T-helper 2 cell treated with Interferon-gamma antibody and Interleukin-4, amounts not matched to agents 5 μg/mL and 100 μg/mL, for 36 hours (primary cell): ENCODE measurements at regions not wholly inside any gene's neighbourhood (a gene's known extent, or its start where the extent isn't known, plus 50 kb on each side); places are given as distances from the start of the nearest gene placed in this dataset.

Source experiments
- DNase-seq: peaks from one replicate; pipeline ENCODE4 v3.0.0; 2021; ENCODE audit warnings: low spot score
- H3K27ac Mint-ChIP-seq: one replicate; pipeline ENCODE4 v1.8.0; 2021; ENCODE audit warnings: mild to moderate bottlenecking, mixed read lengths
- H3K27me3 Mint-ChIP-seq: one replicate; pipeline ENCODE4 v1.8.0; 2021; ENCODE audit warnings: low read depth, mixed read lengths
- H3K36me3 Mint-ChIP-seq: one replicate; pipeline ENCODE4 v1.8.0; 2021; ENCODE audit warnings: low read depth, mixed read lengths
- H3K4me1 Mint-ChIP-seq: one replicate; pipeline ENCODE4 v1.8.0; 2021; ENCODE audit warnings: low read depth, mixed read lengths
- H3K4me3 Mint-ChIP-seq: one replicate; pipeline ENCODE4 v1.8.0; 2022; ENCODE audit warnings: mild to moderate bottlenecking, moderate library complexity, mixed read lengths
- H3K9me3 Mint-ChIP-seq: one replicate; pipeline ENCODE4 v1.8.0; 2021; ENCODE audit warnings: mixed read lengths

GRCh38 chr5:35488055-35488454, 129.6 kb upstream of the SPEF2 start:
- no peak overlapping the region for H3K4me3 Mint-ChIP-seq
- H3K36me3 Mint-ChIP-seq: no peaks in the 10 kb centered on the region
- no peak for DNase-seq

GRCh38 chr5:35487233-35488025, 130.2 kb upstream of the SPEF2 start:
- Mint-ChIP-seq H3K27ac (no peak overlapping the region), H3K4me3 (no peak overlapping the region), H3K9me3 (no peaks in the 10 kb centered on the region), H3K4me1 (peaks cover 1% of the 10 kb centered on the region), H3K36me3 (no peaks in the 10 kb centered on the region), H3K27me3 (peaks cover 7% of the 10 kb centered on the region)
- no peak for DNase-seq

More at GRCh38 chr5:35488055-35488454, 129.6 kb upstream of the SPEF2 start:
- H3K27me3 Mint-ChIP-seq: peaks cover 7% of the 10 kb centered on the region
- H3K27ac Mint-ChIP-seq: no peak overlapping the region
- H3K9me3 Mint-ChIP-seq: no peaks in the 10 kb centered on the region
- H3K4me1 Mint-ChIP-seq: no peaks in the 10 kb centered on the region

- H3K27ac Mint-ChIP-seq: no peak overlapping the region
- H3K36me3 Mint-ChIP-seq: peaks cover under 1% of the 10 kb centered on the region
Measured at GRCh38 chr5:35485487-35485886, 132.2 kb upstream of the SPEF2 start.

GRCh38 chr5:35484241-35484640, 133.4 kb upstream of the SPEF2 start:
- Mint-ChIP-seq H3K27me3 (no peaks in the 10 kb centered on the region), H3K36me3 (peaks cover 8% of the 10 kb centered on the region), H3K27ac (no peak overlapping the region), H3K9me3 (peaks cover 14% of the 10 kb centered on the region), H3K4me1 (peaks cover 6% of the 10 kb centered on the region), H3K4me3 (no peak overlapping the region)
- DNase-seq: no peak

More at GRCh38 chr5:35485487-35485886, 132.2 kb upstream of the SPEF2 start:
- DNase-seq: no peak
- Mint-ChIP-seq H3K27me3 (peaks cover 2% of the 10 kb centered on the region), H3K4me1 (peaks cover 1% of the 10 kb centered on the region), H3K9me3 (peaks cover 5% of the 10 kb centered on the region), H3K4me3 (no peak overlapping the region)

- no peak overlapping the region for H3K4me3 Mint-ChIP-seq
- H3K27ac Mint-ChIP-seq: no peak overlapping the region
- H3K36me3 Mint-ChIP-seq: peaks cover 11% of the 10 kb centered on the region
- DNase-seq: no peak
- peaks cover 18% of the 10 kb centered on the region for H3K9me3 Mint-ChIP-seq
- peaks cover 9% of the 10 kb centered on the region for H3K4me1 Mint-ChIP-seq
- no peaks in the 10 kb centered on the region for H3K27me3 Mint-ChIP-seq
Measured at GRCh38 chr5:35483780-35484179, 133.9 kb upstream of the SPEF2 start.

GRCh38 chr5:35483191-35483590, 134.5 kb upstream of the SPEF2 start:
- Mint-ChIP-seq H3K9me3 (peaks cover 21% of the 10 kb centered on the region), H3K4me1 (peaks cover 9% of the 10 kb centered on the region), H3K27ac (no peak overlapping the region), H3K36me3 (peaks cover 11% of the 10 kb centered on the region), H3K4me3 (no peak overlapping the region), H3K27me3 (no peaks in the 10 kb centered on the region)
- DNase-seq: no peak

GRCh38 chr5:35482167-35482755, 135.4 kb upstream of the SPEF2 start:
- no peak for DNase-seq
- no peaks in the 10 kb centered on the region for H3K27me3 Mint-ChIP-seq
- no peak overlapping the region for H3K27ac Mint-ChIP-seq
- peaks cover 11% of the 10 kb centered on the region for H3K36me3 Mint-ChIP-seq
- peaks cover 21% of the 10 kb centered on the region for H3K9me3 Mint-ChIP-seq
- no peak overlapping the region for H3K4me3 Mint-ChIP-seq
- peaks cover 9% of the 10 kb centered on the region for H3K4me1 Mint-ChIP-seq

GRCh38 chr5:35478856-35479682, 138.6 kb upstream of the SPEF2 start:
- H3K4me3 Mint-ChIP-seq: peak overlapping the region; percentile 72
- peaks cover 21% of the 10 kb centered on the region for H3K9me3 Mint-ChIP-seq
- H3K4me1 Mint-ChIP-seq: peaks cover 9% of the 10 kb centered on the region
- H3K36me3 Mint-ChIP-seq: peaks cover 11% of the 10 kb centered on the region
- no peak for DNase-seq
- H3K27me3 Mint-ChIP-seq: peaks cover 2% of the 10 kb centered on the region
- peak overlapping the region; percentile 89 for H3K27ac Mint-ChIP-seq

GRCh38 chr5:35477911-35478310, 139.8 kb upstream of the SPEF2 start:
- peaks cover 9% of the 10 kb centered on the region for H3K4me1 Mint-ChIP-seq
- DNase-seq: no peak
- H3K27ac Mint-ChIP-seq: no peak overlapping the region
- no peak overlapping the region for H3K4me3 Mint-ChIP-seq
- H3K27me3 Mint-ChIP-seq: peaks cover 2% of the 10 kb centered on the region
- H3K9me3 Mint-ChIP-seq: peaks cover 21% of the 10 kb centered on the region
- H3K36me3 Mint-ChIP-seq: peaks cover 11% of the 10 kb centered on the region

- H3K36me3 Mint-ChIP-seq: peaks cover 11% of the 10 kb centered on the region
- H3K27ac Mint-ChIP-seq: no peak overlapping the region
- H3K4me3 Mint-ChIP-seq: no peak overlapping the region
Measured at GRCh38 chr5:35477321-35477720, 140.3 kb upstream of the SPEF2 start.

GRCh38 chr5:35476797-35477196, 140.9 kb upstream of the SPEF2 start:
- Mint-ChIP-seq H3K36me3 (peaks cover 11% of the 10 kb centered on the region), H3K9me3 (peaks cover 21% of the 10 kb centered on the region), H3K27me3 (peaks cover 2% of the 10 kb centered on the region), H3K4me3 (no peak overlapping the region), H3K27ac (no peak overlapping the region), H3K4me1 (peaks cover 8% of the 10 kb centered on the region)
- DNase-seq: no peak

More at GRCh38 chr5:35477321-35477720, 140.3 kb upstream of the SPEF2 start:
- Mint-ChIP-seq H3K9me3 (peaks cover 21% of the 10 kb centered on the region), H3K27me3 (peaks cover 2% of the 10 kb centered on the region), H3K4me1 (peaks cover 8% of the 10 kb centered on the region)
- no peak for DNase-seq

- H3K27me3 Mint-ChIP-seq: peaks cover 2% of the 10 kb centered on the region
- peaks cover 11% of the 10 kb centered on the region for H3K36me3 Mint-ChIP-seq
- no peak for DNase-seq
- H3K27ac Mint-ChIP-seq: no peak overlapping the region
- peaks cover 21% of the 10 kb centered on the region for H3K9me3 Mint-ChIP-seq
- H3K4me1 Mint-ChIP-seq: peaks cover 8% of the 10 kb centered on the region
- H3K4me3 Mint-ChIP-seq: no peak overlapping the region
Measured at GRCh38 chr5:35476036-35476435, 141.6 kb upstream of the SPEF2 start.

- H3K4me3 Mint-ChIP-seq: no peak overlapping the region
- H3K9me3 Mint-ChIP-seq: peaks cover 3% of the 10 kb centered on the region
- H3K27me3 Mint-ChIP-seq: peaks cover 2% of the 10 kb centered on the region
- no peak overlapping the region for H3K27ac Mint-ChIP-seq
- DNase-seq: no peak
- no peaks in the 10 kb centered on the region for H3K36me3 Mint-ChIP-seq
- H3K4me1 Mint-ChIP-seq: no peaks in the 10 kb centered on the region
Measured at GRCh38 chr5:35473589-35473988, 144.1 kb upstream of the SPEF2 start.

- Mint-ChIP-seq H3K4me1 (no peaks in the 10 kb centered on the region), H3K4me3 (no peak overlapping the region), H3K9me3 (no peaks in the 10 kb centered on the region), H3K36me3 (no peaks in the 10 kb centered on the region), H3K27ac (no peak overlapping the region), H3K27me3 (peaks cover 2% of the 10 kb centered on the region)
- no peak for DNase-seq
Measured at GRCh38 chr5:35470866-35471265, 146.8 kb upstream of the SPEF2 start.
